Sigmoid colon (tissue), 4 donors: ENCODE measurements at regions not wholly inside any gene's neighbourhood (a gene's known extent, or its start where the extent isn't known, plus 50 kb on each side); places are given as distances from the start of the nearest gene placed in this dataset.

Experiments used
- CTCF ChIP-seq, 4 experiments: fragments of 450-650 bp in 3 of 4; fragments of 200-600 bp in 1 of 4; IDR thresholded peaks; one replicate each; pipeline ENCODE4 v1.5.1; 2016 to 2019; ENCODE audit warnings: antibody characterized with exemption in 4 of 4, mild to moderate bottlenecking in 3 of 4, moderate library complexity in 2 of 4
- EP300 ChIP-seq, 4 donors: sonication (generic); formaldehyde crosslinking; IDR thresholded peaks; one replicate each; pipeline ENCODE4 v1.6.1; 2017; ENCODE audit warnings: antibody characterized with exemption in 4 of 4

DNA sequence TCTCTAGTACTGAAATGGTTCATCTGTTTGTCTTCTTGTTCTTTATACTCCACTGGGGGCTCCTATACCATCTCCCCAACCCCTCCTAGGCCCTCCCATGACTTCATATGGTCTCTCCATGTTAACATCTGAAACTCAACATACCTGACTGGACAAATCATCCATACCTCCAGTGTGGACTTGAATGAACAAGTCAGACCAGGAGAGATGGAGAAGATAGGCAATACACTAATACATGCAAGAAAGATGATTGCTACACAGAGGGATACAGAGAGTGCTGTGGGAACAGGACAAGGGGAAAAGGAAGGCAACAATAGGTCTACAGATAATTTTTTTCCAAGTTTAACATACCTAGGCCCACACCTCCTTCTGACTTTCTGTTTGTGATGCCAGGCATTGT is 175.1 kb downstream of the FHIP1A start:
- no peak for TF ChIP-seq CTCF (IDR thresholded peaks at IDR 0.05)
- TF ChIP-seq EP300 (IDR thresholded peaks at IDR 0.05) = no peak
